HG02852 (cell line): ENCODE measurements at regions not wholly inside any gene's neighbourhood (a gene's known extent, or its start where the extent isn't known, plus 50 kb on each side); places are given as distances from the start of the nearest gene placed in this dataset.

Experiments used
- ATAC-seq: cut with Tn5 transposase; IDR thresholded peaks from one replicate; pipeline ENCODE4 v1.9.1; 2021; ENCODE audit warnings: mild to moderate bottlenecking, moderate library complexity; ENCODE audit not compliant: unreplicated experiment

DNA sequence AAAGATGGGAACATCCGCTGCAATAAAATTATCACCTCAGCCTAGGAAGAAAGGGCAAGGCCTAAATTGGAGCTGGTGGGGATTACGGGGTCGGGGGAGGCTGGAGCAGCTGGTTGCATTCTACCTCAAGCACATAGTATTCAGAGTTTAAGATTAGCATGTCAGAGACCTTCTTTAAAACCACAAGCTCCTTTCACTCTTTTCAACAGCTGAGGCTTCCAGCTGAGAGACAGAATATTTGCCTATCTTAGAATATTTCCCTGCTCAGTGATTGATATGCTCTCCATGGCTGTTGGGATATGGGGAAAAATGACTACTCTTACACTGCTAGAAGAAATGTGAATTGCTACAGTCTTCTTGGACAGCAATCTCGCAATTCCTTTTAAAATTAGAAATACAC is 248.6 kb downstream of the TBX15 start:
- ATAC-seq, result no peak

DNA sequence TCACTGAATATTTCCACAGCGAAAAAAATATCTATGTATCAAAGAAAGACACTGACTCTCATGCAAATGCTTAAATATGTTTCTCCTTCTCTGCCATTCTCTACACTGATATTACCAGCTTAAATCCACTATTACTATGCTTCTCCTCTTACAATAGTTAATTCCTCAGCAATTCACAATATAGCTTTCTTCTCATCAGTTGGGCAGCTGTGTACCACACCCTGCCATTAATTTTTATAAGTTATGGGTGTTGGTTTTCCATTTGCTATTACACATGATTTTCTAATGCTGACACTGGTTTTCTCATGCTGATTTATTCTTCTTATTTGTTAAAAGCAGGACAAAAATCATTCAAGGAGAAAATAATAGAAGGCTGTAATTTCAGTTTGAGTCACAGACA is 251.8 kb downstream of the TBX15 start:
- ATAC-seq, result no peak

DNA sequence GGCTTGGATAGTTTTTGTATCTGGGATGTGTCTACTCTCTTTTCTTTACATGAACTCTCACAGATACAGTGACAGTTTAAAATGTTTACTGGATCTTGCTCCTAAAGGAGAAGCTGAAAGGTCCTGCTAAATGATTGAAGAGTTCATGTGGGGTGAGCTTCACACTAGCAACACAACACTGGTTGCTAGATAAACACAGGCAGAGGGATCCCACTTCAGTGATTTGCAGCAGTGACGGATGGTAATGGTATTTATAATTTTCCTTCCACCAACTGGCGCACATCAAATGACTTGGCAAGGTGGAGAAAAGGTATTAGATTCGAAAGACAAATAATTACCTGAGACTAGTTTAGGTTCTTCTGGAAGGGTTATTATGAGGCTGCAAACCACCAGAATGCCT is 270.2 kb downstream of the TBX15 start:
- ATAC-seq, result no peak

DNA sequence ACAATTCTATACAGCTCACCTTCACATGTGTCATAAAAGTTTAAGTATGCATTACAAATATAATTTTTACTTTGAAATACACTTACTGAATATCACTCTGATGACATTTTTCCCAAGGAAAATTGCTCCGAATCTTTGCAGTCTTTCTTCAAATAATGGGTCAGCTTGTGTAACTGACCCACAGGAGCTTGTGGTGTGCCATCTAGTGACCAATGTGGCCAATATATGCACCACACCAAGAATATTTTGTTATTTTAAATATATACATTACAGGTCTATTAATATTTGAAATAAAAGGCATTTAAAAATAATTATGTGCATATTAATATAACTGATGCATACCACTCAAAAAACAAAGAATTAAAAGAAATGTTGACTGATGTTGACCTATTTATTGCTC is 271.4 kb downstream of the TBX15 start:
- ATAC-seq, result no peak

DNA sequence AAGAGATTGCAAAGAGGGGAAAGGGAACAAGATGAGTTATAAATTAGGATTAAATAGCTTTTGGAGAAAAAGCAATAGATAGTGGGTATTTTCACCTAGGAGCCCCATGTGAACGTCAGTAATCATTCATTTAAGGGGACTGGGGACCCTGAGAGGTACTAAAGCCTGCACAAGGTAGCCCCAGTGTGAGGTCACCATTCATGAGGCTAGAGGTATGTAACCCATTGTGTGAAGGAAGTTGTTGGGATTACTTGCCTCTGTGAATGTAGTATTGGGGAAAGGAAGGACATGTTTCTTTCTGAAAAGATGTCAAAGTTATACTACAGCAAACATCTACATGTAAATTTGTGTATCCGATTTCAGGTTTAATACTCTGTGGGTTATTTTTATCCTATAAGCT is 276.8 kb downstream of the TBX15 start:
- ATAC-seq, result no peak

DNA sequence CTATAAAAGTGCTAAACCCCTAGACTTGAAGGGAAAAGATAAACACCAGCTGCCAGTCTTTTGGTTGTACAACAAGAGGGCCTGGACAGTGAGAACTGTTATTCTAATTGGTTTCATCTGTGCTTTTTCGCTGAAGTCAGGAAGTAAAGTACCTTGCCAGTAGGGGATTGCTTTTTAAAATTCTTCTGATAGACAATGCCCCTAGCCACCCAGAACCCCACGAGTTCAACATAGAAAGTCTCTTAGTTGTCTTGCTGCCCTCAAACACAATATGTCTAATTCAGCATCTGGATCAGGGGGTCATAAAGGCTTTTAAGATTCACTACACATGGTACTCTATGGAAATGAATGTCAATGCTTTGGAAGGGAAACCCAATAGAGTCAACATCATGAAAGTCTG is 289.2 kb downstream of the TBX15 start:
- ATAC-seq, result no peak

DNA sequence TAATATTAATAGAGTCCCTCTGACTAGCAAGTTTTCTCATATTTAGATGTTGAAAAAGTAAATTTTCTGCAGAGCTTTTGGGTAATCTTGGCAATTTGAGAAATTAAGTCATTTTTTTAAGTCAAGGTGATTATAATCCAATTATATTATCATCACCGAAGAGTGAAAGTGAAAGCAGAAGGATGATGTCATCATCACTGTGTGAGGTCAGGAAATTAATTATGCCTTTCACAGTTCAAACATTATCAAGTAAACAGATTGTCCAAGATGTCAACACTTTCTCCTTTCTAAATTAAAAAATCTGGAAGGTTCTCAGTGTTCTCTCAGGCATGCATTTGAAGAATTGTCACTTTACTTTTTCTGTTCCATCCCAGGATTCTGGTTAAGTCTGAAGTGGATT is 296.0 kb downstream of the TBX15 start:
- ATAC-seq, result no peak

DNA sequence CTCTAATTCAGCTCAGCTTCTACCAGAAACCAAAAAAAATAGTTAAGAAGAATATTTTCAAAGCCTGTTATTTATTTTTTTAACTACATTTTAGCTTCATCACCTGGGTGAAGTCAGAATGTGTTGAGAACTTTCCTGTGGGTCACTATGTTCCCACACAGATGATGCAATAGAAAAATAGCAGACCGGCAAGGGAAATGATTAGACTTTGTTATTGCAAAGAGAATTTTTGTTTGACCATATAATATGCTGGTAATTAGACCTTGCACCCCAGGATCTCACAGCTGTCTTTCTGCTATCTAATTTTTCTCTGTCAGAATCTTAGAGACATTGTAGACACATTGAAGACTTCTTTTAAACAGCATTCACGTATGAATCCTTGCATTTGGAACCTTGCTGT is 299.3 kb downstream of the TBX15 start:
- no peak for ATAC-seq

DNA sequence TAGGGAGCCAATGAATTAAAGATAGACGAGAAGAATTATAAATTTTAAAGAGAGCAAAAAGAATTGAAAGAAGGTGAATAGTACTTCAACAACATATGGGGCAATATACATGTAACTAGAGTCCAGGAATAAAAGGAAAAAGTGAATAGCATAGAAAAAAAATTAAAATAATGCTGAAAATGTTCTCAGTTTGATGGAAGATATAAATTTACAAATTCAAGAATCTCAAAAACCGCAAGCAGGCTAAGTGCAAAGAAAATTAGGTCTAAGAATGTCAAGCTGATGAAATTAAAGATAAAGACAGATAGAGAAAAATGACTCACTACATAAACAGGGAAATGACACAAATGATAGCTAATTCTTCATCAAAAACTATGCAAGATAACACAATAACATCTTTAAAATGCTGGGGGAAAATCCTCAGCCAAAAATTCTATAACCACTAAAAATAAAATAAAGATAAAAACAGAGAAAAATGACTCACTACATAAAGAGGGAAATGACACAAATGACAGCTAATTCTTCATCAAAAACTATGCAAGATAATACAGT is 326.3 kb downstream of the TBX15 start:
- no peak for ATAC-seq

DNA sequence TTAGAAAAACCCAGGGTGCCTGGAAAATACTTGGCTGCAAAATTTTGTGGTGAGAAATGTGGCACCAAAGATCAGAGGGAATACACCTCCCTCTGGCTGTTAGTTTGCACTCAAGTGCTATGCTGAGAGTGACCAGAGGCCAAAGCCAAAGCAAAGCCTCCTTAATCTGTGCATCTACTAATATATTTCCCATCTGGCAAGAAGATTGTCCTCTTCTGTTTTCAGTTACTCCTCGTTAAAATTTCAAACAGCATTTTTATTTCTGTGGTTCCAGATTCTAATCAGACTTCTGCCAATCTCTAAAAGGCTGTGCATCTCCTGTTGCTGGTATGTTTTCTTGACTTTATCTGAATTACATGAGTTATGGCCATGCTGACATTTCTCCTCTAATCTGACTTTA is 327.4 kb downstream of the TBX15 start:
- no peak for ATAC-seq

DNA sequence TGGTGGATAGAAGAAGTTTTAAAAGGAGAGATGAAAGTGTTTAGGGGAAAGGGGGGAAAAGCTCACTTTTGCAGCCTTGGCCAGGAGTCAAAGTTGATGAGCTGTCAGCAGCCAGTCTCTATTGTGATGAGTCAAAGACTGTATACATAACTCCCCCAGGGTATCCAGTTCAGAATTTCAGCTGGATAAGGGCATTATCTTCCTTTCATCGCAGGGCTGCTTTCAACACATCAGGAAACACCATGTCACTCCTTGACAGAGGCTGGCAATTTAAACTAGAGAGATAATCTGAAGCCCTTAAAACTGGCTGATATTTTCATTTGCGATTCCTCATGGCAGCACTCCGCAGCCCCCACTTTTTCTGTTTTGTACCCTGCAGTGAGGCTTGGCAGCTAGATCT is 328.5 kb downstream of the TBX15 start:
- ATAC-seq, result no peak

DNA sequence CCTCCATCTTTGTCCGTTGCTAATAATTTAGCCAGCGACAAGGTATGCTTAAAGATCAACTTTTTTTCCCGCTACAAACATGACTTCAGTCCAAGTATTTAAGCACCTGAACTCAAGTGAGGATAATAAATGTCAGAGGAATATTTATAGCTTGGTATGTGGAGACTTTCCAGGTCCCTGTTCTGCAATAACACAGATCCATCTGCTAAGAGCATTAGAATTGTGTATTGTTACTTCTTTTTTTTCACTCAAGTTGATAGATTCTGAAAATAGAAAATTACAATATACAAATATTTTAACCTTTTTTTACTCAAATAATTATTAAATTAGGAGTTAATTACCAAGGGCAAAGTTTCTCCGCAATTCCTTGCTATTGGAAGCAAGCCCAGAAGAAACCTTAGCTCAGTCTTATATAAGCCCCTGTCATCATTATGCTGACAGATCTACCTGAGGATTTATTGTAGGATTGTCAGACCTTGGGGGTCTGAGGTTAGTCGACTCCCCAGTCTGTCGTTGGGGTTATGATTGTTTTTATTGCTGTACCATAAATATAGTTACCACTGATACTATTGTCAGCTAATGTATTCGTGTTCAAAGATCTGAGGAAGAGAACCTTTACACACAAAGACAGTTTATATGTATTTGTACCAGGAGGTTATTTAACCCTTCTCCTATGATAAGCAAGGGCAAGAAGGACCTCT is 337.9 kb downstream of the TBX15 start:
- no peak for ATAC-seq

DNA sequence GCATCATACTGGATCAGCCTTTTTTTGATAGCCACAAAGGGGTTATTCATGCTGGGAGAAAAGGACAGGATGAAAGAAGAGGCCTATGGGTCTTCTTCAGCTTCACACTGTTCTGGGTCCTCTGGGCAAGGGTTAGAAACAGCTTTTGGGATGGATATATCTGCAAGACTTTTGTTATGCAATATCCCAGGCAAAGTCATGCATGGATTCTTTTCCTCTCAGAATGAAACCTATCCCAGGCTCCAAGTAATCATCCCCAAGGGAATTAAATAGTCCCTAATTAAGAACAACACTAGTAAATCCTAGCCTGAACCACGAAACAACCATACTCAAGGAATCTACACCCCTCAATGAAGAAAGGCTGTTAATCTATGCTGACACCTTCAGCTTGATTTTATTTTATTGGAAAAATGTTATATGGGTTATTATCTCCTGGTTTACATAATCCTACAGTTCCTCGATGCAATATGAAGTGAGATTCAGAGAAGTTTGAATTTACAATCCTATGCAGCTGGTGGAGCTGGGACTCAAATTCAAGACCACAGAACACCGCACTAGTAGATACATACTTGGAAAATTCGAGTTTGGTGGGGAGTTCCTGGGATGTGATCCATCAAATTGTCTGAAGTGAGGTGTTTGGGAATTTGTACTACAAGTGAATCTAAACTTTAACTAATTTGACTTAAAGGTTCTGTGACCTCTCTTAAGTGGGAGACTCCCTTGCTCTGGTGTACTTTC is 338.6 kb downstream of the TBX15 start:
- ATAC-seq, result no peak

DNA sequence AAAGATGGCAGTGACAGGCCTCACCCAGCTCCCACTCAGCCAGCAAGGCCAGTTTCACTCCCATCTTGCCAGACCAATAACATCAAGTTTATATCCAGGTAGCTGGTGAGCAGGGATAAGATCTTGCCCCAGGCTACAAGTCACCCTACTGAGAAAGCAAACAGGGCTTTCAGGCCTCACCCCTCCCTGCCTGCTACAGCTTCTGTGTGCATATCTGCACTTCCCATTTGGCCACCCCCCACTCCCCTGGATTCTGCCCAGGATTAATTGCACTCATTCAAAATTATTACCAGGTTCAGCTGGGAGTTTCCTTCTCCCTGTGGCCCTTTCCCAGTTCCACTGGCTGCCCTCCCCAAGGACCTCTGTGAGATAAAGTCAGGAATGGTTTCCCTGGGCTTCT is 352.1 kb downstream of the TBX15 start:
- no peak for ATAC-seq

DNA sequence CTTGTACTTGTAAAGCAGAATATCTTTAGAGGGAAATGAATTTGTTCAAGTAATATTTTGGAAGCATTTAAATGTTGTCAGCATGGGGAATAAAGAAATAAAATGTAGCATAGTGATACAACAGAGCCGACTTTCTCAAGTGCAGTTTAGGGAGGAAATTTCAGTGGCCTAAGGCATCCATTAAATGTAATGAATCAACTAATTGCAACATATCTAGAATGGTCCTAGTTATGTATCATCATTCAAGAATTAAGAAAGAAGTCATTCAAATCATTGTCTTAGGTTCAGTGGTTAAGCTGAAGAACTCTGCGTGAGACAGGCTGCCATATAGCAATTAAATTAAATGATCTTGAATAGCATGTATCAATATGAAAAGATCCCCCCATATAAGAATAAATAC is 360.7 kb downstream of the TBX15 start:
- ATAC-seq, result no peak

DNA sequence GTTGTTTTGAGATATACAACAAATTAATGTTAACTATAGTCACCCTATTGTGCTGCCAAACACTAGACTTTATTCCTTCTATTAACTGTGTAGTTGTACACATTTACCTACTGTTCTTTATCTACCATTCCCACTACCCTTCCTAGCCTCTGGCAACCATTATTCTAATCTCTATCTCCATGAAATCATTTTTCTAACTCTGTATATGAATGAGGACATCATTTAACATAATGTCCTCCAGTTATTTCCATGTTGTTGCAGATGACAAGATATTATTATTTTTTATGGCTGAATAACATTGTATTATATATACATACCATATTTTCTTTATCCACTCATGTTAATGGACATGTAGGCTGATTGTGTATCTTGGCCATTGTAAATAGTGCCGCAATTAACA is 366.3 kb downstream of the TBX15 start:
- no peak for ATAC-seq

DNA sequence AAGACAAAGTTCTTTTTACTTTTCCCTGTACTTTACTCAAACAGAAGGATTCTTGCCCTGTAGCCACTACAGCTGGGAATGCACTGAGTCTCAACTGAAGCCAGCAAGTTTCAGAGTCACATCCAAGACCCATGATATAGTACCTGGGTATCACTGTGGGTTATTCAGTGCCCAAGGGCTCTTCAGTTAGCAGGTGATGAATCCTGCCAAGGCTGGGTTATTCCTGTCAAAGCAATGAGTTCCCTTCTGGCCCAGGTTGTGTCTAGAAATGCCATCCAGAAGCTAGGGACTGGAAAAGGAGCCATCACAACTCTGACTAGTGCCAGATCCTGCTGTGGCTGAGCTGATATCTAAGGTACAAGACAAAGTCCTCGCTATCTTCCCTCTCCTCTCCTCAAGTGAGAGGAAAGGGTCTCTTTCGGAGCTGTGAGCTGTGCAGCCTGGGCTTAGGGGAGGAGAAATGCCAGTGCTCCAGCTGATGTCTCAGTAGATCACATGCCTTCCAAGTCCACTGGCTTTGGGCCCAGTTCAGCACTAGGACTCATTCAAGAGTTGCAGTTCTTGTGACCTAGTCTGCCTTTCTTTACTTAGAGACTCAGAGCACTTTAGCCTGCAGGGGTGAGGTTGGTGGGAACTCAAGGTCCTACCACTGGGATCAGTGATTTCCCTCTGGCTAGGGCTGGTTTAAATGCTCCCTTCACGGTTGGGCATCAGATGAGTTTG is 369.4 kb downstream of the TBX15 start:
- no peak for ATAC-seq

DNA sequence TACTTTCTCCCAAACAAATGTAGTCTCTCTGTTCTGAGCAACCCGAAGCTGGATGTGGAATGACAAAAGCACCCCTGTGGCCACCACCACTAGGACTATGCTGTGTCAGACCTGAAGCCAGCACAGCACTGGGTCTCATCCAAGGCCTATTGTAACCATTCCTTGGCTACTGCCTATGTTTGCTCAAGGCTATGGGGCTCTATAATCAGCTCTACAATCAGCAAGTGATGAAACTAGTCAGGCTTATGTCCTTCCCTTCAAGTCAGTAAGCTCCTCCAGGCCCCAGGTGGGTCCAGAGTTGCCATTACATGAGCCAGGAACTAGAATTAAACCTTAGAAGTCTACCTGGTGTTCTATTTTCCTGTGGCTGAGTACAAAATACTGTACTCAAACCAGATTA is 370.2 kb downstream of the TBX15 start:
- no peak for ATAC-seq

DNA sequence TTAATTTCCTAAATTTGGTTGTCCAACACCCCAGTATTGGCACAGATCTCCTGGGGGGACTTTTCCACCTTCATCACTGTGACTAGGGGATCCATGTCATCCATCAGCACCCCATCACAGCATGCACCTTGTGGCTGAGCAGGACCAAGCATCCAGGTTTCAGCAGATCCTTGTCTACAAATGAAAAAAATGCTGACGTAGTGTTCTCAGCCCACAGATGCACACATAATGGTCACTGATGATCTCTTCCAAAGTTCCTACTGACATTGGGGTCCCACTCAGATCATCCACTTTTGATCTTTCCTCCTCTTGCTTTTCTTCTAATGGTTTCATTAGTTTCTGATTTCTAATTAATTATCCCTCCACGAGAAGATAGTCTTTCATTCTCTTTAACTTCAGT is 373.1 kb downstream of the TBX15 start:
- no peak for ATAC-seq

DNA sequence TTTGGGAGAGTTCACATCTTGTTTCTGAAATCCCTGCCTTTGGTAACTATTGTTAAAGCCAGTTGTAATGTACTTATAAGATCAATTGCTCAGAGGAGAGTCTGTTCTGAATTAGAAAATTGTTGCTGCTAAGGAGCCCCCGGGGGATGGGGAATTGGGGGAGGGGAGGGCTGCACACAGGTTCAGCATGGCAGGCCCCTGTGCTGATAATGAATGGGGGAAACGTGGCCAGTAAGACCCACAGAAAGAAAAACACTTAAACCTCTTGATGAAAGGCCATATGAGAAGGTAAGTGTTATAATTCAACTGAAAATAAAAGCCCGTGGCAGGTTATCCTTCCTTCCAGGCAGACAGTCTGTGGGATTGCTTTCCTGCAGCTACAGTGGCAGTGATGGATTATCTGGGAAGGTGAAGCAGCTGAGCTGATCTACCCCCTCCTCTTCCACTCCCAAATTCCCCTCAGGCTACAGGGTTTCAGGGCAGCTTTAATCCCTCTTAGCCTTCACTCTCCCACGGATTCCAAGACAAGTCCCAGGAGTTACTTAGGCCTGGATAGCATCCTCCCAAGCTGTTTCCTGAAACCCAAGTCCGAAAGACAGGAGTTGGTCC is 398.8 kb downstream of the TBX15 start:
- no peak for ATAC-seq

DNA sequence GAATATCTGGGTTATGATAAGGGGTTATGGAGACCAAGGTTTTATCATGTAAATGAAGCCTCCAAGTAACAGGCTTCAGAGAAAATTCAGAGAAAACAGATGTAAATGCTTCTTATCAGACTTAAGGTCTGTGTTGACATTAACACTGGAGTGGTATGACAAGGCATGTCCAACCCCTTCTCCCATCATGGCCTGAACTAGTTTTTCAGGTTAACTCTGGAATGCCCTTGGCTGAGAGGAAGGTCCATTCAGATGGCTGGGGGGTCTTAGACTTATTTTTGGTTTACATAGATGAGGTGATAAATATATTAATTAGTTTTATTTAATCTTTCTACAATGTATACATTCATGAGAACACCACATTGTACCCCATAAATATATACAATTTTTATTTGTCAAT is 399.6 kb downstream of the TBX15 start:
- ATAC-seq, result no peak
